Lung (tissue), 11 donors: ENCODE measurements at regions not wholly inside any gene's neighbourhood (a gene's known extent, or its start where the extent isn't known, plus 50 kb on each side); places are given as distances from the start of the nearest gene placed in this dataset.

Experiments used
- ATAC-seq: fragments of 200-7000 bp; cut with Tn5 transposase; one replicate; pipeline ENCODE4 v1.9.1; 2020; ENCODE audit warnings: moderate number of reproducible peaks; ENCODE audit not compliant: insufficient read depth, low FRiP score
- DNase-seq, 3 donors: peaks; one replicate each; pipeline ENCODE4 v3.0.0-alpha.2; 2013 to 2017
- H3K27ac ChIP-seq, 2 donors: one replicate each; pipeline ENCODE4 v1.5.1; 2013; ENCODE audit warnings: mild to moderate bottlenecking in 2 of 2, moderate library complexity in 2 of 2, control low read depth in 1 of 2, inconsistent platforms in 1 of 2, low read depth in 1 of 2, low read length in 1 of 2
- H3K27me3 ChIP-seq, 3 donors: one replicate each; pipeline ENCODE4 v1.5.1; 2013; ENCODE audit warnings: low read length in 2 of 3; ENCODE audit not compliant: control insufficient read depth in 3 of 3, insufficient read depth in 3 of 3
- H3K36me3 ChIP-seq, 4 donors: one replicate each; pipeline ENCODE4 v1.5.1; 2013; ENCODE audit warnings: low read length in 4 of 4, mild to moderate bottlenecking in 1 of 4, moderate library complexity in 1 of 4; ENCODE audit not compliant: control insufficient read depth in 4 of 4, insufficient read depth in 4 of 4
- H3K4me1 ChIP-seq, 5 donors: one replicate each; pipeline ENCODE4 v1.5.1; 2013; ENCODE audit warnings: low read length in 5 of 5, mild to moderate bottlenecking in 2 of 5, moderate library complexity in 1 of 5; ENCODE audit not compliant: control insufficient read depth in 5 of 5, insufficient read depth in 5 of 5
- H3K4me3 ChIP-seq: one replicate; pipeline ENCODE4 v1.5.1; 2013; ENCODE audit warnings: mild to moderate bottlenecking, control low read depth, moderate library complexity
- H3K9ac ChIP-seq, 2 donors: one replicate each; pipeline ENCODE4 v1.5.1; 2013; ENCODE audit warnings: low read length in 2 of 2, control low read depth in 1 of 2; ENCODE audit not compliant: insufficient read depth in 1 of 2
- H3K9me3 ChIP-seq, 4 donors: one replicate each; pipeline ENCODE4 v1.5.1; 2013; ENCODE audit warnings: low read length in 3 of 4, mild to moderate bottlenecking in 1 of 4, moderate library complexity in 1 of 4; ENCODE audit not compliant: control insufficient read depth in 4 of 4, insufficient read depth in 3 of 4
- CTCF ChIP-seq: IDR thresholded peaks from 2 replicates; pipeline ENCODE4 v1.5.1; 2012; ENCODE audit warnings: mild to moderate bottlenecking; ENCODE audit errors: control extremely low read depth, extremely low read depth
- WGBS, 2 donors: extraction: QIAGEN DNeasy Blood & Tissue Kit; methylation state at CpG; one replicate each; pipeline ENCODE4 v1.1.7; 2013; 5-methylcytosine and 5-hydroxymethylcytosine counted together
- donor health status: control.
- donor health status: control.
- donor health status: Bipolar disorder and iron deficiency.
- donor health status: healthy.
- donor health status: DM: yes; HTN: yes; CAD: no.

GRCh38 chr13:90766386-90766902, 581.0 kb upstream of the MIR17HG start:
- no peaks in the 10 kb centered on the region for H3K27me3 ChIP-seq
- no peak for ATAC-seq
- no peak for TF ChIP-seq CTCF

GRCh38 chr13:90768116-90768515, 579.4 kb upstream of the MIR17HG start:
- Histone ChIP-seq H3K4me3 (no peak overlapping the region), H3K27ac (no peak overlapping the region), H3K9me3 (no peaks in the 10 kb centered on the region), H3K4me1 (no peaks in the 10 kb centered on the region), H3K9ac (no peak overlapping the region), H3K27me3 (no peaks in the 10 kb centered on the region), H3K36me3 (no peaks in the 10 kb centered on the region)
- no peak for TF ChIP-seq CTCF
- DNase-seq (no peak), ATAC-seq (no peak)
- WGBS, 2 donors = 70% methylated on average over 3 of the region's 3 CpGs

More at GRCh38 chr13:90766386-90766902, 581.0 kb upstream of the MIR17HG start:
- WGBS, 2 donors = 88 to 89% methylated on average over 1 of the region's 1 CpG
- H3K9ac ChIP-seq = no peak overlapping the region
- no peaks in the 10 kb centered on the region for H3K9me3 ChIP-seq
- H3K27ac ChIP-seq = no peak overlapping the region
- no peak overlapping the region for H3K4me3 ChIP-seq
- H3K36me3 ChIP-seq = no peaks in the 10 kb centered on the region
- no peak for DNase-seq
- no peaks in the 10 kb centered on the region for H3K4me1 ChIP-seq

- 79 to 86% methylated on average over 3 of the region's 3 CpGs for WGBS, 2 donors
- TF ChIP-seq CTCF = no peak
Observed at GRCh38 chr13:90769387-90769786, 578.1 kb upstream of the MIR17HG start.

GRCh38 chr13:90770334-90770733, 577.2 kb upstream of the MIR17HG start:
- Histone ChIP-seq H3K36me3 (no peaks in the 10 kb centered on the region), H3K9me3 (no peaks in the 10 kb centered on the region), H3K27ac (no peak overlapping the region), H3K4me1 (no peaks in the 10 kb centered on the region), H3K4me3 (no peak overlapping the region), H3K27me3 (no peaks in the 10 kb centered on the region), H3K9ac (no peak overlapping the region)
- ATAC-seq (no peak), DNase-seq (no peak)
- TF ChIP-seq CTCF = no peak
- WGBS, 2 donors = 60 to 74% methylated on average over 3 of the region's 3 CpGs

More at GRCh38 chr13:90769387-90769786, 578.1 kb upstream of the MIR17HG start:
- Histone ChIP-seq H3K4me3 (no peak overlapping the region), H3K27ac (no peak overlapping the region), H3K4me1 (no peaks in the 10 kb centered on the region), H3K36me3 (no peaks in the 10 kb centered on the region), H3K9ac (no peak overlapping the region), H3K9me3 (no peaks in the 10 kb centered on the region), H3K27me3 (no peaks in the 10 kb centered on the region)
- no peak for ATAC-seq
- DNase-seq = no peak
